ENCODE measurements at regions not wholly inside any gene's neighbourhood (a gene's known extent, or its start where the extent isn't known, plus 50 kb on each side); places are given as distances from the start of the nearest gene placed in this dataset.

DNA sequence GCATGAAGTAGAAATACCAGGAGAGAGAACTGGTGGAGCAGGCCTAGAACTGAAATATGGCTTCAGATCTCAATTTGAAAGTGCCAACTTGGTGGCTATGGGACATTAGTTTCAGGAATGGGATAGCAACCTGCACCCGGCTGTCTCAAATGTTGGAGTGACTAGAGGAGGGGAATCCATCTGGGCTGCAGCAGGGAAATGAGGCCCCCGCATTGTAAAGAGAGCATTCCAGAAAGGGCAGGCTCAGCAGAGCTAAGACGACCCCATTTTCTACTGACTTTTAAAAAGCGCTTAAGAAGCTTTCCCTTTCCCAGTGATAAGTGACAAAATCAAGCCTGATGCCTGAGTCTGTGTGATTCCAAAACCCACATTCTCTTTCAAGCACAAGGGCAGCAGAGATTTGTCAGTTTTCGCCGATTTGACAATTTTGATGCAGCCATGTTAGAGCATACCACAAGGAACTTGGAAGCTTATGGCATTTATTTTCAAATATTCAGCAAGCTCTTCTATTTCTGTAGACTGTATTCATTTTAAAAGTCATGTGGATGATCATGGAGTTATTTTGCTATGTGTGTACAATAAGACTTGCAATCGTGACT is 119.8 kb upstream of the ARHGAP28 start:
- DNase-seq (ENCODE audit: low spot score): no peak

DNA sequence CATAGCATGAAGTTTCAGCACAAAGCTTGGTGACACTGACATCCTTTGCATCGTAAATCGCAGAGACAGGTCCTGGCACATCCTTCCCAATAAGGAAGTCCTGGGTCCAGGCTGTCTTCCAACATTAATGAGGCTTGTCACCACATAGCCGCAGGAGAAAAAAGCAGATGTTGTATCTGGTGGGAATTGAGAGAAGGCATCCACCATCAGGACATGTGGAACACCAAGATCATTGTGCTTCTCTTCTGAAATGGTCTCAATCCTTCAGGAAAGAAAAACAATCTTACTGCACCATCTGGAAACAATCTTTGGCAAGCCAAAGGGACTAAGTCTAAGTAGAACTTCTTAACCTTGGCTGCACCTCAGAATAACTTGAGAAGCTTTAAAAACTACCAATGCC is 119.0 kb upstream of the ARHGAP28 start:
- no peak for DNase-seq (ENCODE audit: low spot score)

DNA sequence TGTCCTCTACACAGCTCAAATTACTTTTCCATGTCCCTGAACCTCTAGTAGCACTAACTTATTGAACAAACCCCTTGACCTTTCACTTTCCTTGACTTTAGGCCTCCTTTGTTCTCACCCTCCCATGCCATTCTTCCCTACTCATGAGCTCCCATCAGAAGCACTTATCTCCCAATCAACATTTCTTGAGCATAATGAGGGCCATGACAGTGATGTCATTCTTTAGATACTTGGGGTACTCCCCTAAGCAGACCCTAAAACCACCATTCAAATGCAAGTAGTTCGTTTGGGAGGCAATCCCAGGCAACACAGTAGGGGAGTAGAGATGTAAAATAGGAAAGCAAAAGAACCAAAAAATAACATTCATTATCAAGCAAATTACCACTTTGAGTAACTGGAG is 115.9 kb upstream of the ARHGAP28 start:
- no peak for DNase-seq (ENCODE audit: low spot score)

DNA sequence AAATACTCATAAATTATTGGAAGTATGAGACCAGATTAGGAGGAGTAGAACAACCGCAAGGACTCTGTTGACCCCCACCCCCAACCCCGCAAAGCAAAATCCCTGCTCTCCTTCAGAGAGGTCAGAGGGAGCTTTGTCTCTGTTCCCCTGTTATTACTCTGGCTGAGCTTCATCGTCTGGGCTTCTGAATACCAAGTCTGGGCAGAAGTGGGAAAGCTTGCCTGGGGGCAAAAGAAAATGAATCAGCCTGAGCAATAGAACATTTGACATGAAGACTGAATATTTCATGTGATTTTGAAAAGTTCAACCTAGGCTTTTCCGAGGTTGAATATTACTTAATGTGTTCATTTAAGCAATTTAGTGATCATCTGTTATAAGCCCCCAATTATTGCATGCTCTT is 114.6 kb upstream of the ARHGAP28 start:
- DNase-seq (ENCODE audit: low spot score): no peak

DNA sequence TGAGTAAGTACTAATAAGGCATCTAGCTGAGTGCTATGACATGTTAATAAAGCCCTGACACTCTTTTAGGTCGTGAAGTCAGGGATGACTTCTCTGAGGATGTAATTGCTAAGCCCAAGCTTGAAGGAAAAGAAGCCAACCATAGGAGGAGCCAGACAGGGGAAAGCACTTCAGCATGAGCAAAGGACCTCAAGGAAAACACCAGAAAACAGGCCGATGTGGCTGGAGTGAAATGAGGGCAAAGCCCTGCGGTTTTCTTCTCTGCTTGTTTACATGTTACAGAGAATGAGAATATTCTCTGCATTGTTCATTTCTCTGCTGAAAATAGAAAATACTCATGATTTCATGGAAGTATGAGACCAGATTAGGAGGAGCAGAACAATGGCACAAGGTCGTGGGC is 112.5 kb upstream of the ARHGAP28 start:
- DNase-seq (ENCODE audit: low spot score): no peak

DNA sequence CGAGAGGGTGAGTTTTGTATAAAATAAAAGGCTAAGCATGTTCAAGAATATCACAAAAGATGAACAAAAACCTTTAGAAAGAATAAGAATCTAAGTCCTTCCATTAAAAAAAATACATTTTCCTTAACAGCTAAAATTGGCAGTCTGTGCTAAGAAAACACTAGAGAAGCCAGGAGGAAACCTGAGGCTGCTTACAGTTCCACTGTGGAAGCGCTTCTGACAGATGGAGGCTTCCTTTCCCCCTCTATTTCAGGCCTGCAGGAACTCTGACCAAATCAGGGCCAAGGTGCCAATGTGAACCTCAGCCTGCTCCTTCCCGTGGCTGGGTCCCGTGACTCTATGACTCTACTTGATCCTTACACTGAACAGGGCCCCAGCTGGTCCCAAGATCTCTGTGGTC is 108.1 kb upstream of the ARHGAP28 start:
- DNase-seq (ENCODE audit: low spot score): no peak

DNA sequence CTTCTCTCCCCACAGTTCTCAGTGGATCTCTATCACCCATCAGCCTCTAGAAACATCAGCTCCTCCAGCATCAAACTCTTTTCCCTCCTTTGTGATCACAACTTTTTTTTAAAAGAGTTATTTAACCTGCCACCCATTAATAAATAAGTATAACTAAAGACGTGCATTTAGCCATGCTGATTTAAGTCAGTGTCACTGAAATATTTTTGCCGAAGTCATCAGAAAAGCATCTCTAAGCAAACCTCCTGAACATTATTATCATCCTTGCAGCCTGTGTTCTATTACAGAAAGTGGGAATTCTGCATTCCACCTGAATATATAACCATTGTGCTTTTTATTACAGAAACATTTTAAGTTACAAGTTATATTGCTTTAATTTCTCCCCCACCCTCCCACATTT is 106.2 kb upstream of the ARHGAP28 start:
- no peak for DNase-seq (ENCODE audit: low spot score)

DNA sequence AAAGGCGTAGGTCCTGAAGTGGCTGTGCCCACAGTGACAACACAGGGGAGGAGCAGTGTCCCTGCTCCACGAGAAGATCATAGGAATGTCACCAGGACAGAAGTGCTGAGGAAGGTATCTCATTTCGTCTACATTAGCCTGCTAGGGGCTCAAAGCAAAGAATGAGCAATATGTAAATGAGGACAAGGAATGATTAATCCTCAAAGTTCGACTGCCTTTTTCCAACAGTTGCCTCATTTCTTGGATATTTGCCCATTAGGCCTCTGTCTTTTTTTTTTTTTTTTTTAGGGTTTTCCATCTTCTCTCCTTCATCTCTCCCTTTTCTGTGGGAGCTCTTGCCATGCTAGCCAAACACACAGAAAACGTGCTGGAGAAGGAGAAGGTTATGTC is 105.2 kb upstream of the ARHGAP28 start:
- peak; percentile 7 for DNase-seq (ENCODE audit: low spot score)

DNA sequence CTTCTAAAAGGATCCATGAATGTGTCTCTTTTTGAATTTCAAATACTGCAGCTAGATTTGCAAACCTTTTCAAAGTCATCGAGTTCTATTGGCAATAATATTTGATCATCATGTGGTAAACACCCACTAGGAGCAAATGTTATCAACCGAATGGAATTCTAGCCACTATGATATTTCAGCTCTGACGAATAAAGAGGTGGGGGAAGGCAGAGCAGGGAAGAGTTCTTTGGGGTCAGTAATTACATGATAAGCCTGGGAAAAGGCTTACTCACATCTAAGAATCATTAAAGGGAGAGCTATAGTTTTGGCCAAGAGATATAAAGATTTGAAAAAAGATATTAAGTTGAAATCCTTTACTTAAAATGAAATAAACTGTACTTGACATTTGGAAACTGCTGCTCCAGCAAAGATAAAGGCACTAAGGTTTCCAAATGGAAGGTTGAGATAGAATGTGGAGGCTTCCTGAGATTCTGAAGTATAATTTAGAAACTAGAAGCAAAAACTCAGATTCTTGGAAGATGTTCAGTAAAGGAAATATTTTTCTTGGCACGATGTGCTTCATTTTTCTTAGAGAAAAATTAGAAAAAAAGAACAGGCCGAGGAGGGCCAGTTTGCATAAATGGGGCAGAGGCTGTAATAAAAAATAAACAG is 104.7 kb upstream of the ARHGAP28 start:
- DNase-seq (ENCODE audit: low spot score): no peak

DNA sequence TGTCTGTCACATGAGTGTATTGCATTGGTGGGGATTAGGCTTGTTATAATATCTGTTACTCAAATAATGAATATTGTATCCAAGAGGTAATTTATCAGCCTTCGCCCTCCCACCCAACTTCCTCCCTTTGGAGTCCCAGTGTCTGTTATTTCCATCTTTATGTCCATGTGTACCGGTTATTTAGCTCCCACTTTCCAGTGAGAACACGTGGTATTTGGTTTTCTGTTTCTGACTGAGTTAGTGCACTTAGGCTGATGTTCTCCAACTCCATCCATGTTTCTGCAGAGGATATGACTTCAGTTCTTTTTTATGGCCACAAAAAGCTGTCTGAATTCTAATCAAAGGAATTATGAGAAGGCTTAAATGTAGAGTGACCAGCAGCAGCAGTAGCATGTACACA is 104.0 kb upstream of the ARHGAP28 start:
- no peak for DNase-seq (ENCODE audit: low spot score)

DNA sequence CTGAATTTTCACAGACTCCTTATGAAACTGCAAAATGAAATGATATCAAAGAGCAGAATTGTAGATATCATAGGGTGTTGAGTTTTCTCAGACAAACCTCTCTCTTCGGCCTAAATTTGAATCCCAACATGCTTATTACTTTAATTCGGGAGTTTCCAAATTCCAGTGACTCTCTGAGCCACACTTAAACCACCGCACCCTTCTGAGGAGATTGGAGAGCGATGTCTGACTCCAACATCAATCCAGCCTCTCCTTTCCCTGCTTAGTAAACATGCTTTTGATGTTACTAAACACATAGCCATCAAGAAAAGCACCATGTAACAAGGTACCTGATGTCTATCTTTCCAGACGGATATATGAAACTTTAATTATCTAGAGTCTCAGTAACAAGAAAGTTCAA is 103.1 kb upstream of the ARHGAP28 start:
- DNase-seq (ENCODE audit: low spot score): no peak

DNA sequence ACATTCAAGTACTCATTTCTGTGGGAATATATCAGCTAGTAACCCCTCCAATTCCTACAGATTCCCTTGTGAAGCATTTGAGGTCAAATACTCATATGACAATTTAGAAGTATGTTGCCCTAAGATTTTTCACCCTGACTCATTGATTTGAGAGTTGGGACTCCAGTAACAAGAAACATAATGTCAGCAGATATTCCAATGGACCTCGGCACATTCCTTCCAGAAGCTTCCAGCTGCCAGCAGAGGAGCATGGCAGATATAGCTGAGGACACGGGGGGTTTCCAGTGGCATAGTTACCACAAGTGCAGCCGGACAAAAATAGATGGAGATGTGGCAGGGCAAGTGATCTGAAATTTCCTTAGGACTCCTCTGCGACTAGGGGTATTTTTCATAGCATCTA is 101.9 kb upstream of the ARHGAP28 start:
- no peak for DNase-seq (ENCODE audit: low spot score)

DNA sequence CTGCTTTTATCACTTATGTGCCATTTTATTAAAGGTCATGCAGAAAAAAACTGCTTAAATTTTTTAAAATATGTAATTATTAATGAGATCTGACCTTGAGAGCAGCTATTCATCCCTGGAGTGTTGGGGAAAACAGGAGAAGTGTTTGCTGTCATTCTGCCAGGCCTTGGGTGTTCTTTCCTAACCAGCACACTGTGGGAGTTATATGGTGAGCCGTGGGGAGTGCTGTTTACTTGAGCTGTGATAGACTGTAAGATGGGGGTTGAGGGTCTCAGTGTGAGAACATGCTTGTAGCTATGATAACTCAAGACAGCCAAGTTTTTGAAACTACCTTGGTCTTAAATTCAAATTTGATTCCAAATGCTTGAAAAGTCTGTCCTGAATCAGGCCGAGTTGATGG is 101.3 kb upstream of the ARHGAP28 start:
- no peak for DNase-seq (ENCODE audit: low spot score)

DNA sequence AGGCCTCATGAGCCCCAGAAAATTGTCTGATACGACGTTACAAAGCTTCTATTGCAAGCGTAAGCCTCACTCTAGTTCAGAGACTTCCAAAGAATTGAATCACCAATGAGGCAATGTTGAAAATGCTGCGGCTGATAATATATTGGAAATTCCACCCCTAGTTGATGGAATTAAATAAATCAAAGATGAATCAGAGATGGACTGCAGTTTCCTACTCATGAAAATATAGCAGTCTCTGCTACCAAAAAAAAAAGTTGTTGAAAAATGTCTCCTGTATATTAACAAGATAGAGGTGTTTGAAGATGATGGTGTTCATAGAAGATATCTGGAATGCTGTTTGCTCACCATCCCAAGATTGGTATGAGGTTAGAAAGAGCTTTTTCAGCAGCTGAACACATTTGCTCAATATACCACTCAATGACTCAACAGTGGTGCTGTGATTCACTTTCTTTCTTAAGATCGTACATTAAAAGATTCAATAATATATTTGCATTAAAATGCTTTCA is 99.8 kb upstream of the ARHGAP28 start:
- no peak for DNase-seq (ENCODE audit: low spot score)

DNA sequence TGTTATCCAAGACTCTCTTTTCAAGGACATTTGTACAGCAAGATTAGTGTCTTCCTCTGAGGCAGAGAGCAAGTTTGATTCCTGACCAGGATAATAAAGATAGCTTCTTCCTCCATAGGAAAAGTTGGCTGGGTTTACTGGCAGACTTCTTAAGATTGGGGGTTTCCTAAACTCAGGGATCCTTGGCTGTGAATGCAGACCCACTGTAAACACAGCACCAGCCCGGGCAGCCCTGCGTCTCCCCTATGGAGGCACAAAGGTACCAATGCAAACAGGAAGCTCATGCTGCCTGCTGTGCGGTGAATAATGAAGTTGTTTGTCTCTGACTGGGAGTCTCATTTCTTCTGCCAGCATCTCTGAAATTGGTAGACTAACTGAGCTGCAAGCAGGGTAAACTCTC is 96.2 kb upstream of the ARHGAP28 start:
- DNase-seq (ENCODE audit: low spot score): no peak

DNA sequence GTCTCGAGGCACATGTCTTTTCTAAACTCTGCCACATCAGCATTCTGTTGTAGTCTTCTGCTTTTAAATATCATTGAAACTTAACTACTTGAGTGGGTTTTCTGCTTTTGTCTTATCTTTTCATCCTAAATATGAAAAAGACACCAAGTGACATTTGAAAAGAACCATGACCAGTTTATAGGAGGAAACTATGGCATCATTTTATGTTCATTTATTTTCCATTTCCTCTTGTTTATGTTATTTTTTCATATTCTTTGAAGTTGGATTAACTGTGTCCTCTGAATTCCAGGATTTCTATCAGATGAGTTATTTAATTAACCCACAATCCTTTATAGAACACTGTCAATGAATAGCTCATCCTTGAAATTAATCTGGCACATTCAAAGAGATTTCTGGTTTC is 93.4 kb upstream of the ARHGAP28 start:
- no peak for DNase-seq (ENCODE audit: low spot score)

DNA sequence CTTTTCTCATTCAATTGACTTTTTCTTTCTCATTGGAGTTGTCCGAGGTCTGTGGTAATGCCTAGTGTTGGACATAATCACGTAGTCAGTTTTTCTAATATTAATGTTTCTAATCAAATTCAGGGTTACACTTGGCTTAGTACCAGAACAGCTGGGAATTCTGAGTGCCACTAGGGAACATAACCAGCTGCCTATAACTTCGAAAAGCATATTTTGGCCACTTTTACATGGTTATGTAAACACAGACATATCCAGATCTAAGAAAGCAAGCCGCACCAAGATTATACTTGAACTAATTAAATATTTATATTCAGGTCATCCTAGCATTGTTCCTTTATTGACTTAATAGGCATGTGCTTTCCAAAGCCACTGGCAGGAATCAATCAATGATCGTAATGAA is 91.1 kb upstream of the ARHGAP28 start:
- no peak for DNase-seq (ENCODE audit: low spot score)

DNA sequence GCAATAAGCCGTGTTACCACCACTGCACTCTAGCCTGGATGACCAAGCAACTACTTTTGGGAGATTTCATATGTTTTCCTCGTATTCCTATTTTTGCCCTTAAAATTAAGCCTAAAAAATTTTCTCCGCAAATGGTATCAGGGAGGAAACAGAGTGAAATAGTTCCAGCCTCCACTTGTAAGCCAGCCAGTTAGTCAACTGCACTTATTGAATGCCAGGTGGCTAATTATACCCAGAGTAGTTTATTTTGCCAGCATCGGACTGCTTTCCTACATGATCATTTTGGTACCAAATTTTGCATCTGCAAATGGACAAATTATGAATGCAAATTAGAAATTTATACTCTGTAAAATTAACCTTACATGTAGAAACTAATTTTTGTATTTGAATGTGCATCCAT is 90.2 kb upstream of the ARHGAP28 start:
- no peak for DNase-seq (ENCODE audit: low spot score)

DNA sequence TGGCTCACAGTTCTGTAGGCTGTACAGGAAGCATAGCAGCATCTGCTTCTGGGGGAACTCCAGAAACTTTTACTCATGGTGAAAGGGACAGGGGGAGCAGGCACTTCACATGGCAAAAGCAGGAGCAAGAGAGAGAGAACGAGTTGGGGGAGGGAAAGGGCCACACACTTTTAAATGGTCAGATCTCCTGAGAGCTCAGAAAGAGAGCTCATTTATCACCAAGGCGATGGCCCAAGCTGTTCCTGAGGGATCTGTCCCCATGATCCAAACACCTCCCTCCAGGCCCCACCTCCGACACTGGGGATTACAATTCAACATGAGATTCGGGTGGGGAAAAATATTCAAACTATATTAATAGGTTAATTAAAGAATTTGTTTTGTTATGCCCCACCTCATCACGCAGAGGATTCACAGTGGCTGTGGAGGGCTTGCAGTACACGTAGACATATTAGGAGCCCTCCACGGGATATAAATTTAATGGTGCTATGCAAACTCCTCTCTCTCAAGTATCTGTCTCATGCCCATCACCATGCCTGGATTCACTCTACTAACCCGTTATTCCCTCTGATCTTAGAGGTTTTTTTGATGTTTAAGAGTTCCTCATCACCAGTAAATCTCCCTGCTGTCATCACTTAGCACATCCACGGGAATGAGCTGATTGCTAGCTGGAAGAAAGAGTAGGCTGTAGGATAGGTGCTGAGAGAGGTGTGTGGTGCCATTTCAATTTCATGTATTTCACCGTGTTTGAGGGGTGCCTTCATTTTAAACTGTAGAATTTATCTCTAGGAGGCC is 84.5 kb upstream of the ARHGAP28 start:
- no peak for DNase-seq (ENCODE audit: low spot score)

DNA sequence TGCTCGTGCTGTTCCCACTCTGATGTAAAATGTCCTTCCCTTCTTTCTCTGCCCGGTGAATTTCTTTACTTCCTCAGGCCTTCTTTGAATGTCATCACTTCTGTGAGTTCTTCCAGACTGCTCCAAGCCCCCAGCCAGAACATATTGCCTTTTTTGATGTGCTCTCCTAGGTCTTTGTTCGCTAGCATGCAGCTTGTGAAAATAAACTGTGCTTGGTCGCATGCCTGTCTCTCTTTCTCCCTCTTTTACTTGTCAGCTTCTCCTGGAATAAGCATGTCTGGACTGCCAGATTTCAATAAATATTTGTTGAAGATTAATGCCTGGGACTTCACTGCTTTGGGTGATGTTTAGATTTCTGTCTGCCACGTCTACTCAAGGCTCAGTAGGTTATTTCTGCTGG is 82.7 kb upstream of the ARHGAP28 start:
- DNase-seq (ENCODE audit: low spot score): no peak

DNA sequence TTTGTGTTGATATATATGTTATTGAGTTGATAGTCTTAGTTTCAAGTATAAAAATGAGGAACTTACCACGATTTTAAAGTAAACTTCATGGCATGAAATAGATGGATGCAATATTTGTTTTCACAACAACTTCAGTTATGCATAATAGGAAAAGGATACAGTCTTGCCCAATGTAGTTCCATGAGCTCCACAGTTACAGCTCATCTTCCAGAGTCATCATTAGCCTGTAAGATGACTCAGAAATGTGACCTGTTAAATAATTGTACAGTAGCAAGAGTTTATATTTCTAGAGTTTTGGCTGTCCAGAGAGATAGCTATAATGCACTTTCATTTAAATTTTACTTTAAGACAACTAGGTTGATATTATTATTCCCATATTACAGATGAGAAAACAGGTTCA is 80.9 kb upstream of the ARHGAP28 start:
- no peak for DNase-seq (ENCODE audit: low spot score)

DNA sequence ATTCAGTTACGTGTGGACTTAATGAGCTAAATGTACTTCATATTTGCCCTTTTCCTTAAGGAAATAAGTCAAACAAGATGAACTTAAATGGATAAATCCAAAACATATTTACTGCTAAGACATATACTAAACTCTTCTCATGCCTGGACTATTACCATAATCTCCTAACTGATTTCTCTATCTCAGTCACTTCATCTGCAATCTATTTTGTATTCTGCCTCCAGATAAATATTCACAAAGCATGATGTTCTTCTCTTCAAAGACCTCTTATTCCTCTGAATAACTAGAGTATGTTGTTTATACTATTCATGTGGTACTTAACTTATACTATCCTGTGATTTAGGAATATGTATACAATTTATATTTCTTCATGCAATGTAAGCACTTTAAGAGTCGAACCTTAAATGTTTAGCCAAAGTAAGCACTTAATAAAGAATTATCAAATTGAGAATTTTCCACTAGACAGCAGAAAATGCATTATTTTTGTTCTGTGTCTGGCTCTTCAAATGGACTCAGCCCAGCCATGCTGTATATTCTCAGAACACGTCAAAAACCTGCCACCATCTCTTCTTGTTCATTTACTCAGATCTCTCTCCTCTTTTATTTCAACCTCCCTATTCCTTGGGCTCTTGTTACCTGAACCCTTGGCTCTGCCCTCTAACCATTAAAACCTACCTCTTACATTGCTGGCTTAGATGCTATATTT is 79.9 kb upstream of the ARHGAP28 start:
- DNase-seq (ENCODE audit: low spot score): no peak

DNA sequence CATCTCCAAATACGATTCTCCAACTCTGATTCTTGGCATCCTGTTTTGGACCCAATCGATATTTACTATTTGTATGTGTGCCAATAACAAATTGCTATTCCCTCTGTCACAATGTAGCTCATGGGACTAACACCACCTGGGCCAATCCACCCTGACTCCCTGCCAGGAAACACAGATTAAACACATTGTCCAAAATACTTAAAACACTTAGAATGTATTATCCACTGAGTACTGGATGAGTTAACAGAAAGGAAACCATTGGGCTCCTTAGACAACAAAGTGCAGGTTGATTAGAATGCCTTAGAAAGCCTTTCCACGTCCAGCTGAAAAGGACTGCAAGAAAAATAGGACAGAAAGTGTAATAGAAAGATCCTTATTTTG is 79.4 kb upstream of the ARHGAP28 start:
- DNase-seq (ENCODE audit: low spot score): no peak
